Ecto neural progenitor cell (in vitro differentiated cells): ENCODE measurements at regions not wholly inside any gene's neighbourhood (a gene's known extent, or its start where the extent isn't known, plus 50 kb on each side); places are given as distances from the start of the nearest gene placed in this dataset.
"Not testable (repeated sequence)": the region's sequence is repeated elsewhere in the genome, so short reads cannot be mapped to it uniquely, and the experiment has no call there.

Experiments
- DNase-seq: peaks from one replicate; pipeline ENCODE4 v3.0.0-alpha.2; 2018; ENCODE audit warnings: low spot score

GRCh38 chr6:119874381-119874780, 524.8 kb upstream of the MAN1A1 start:
- DNase-seq = no peak

- DNase-seq = no peak
These were observed 523.5 kb upstream of the MAN1A1 start for GRCh38 chr6:119873107-119873506.

GRCh38 chr6:119871520-119871919, 522.0 kb upstream of the MAN1A1 start:
- DNase-seq = no peak

DNA sequence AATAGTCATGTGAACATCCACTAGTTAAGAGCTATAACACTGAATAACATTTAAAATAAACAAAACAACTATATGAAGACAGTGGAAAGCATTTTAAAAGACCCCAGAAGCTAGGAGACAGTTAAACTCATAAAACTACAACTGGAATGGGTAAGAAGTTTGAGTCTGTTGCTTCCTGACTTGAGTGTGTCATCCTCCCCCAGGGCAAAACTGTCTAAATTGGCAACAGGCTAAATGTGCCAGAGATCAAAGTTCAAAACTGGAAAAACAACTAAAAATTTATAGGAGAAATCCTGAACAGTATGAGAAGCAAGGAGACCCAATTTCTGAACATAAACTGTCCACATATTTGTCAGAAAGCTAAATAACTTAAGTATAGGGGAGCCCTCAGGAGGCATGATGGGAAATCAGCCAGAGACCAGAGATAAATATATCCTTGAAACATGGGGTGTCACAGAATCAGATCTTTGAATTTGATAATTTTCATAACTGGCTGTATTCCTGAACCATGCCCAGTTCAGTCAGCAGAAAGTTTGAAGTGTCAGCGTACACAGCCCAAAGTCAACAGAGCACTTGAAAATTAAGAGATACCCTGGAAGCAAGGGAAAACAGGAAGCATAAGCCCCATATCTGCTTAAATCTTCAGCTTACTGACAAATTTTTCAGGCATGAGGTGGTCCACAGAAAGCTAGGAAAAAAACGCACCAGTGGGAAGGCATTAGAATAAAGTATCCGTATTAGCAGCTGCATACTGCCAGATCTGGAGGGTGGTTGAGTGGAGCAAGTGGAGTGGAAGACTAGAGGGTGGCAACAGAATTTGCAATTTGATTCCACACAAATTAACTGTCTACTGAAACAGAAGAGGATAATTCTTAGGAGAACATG, 516.1 kb upstream of the MAN1A1 start:
- DNase-seq = no peak

DNA sequence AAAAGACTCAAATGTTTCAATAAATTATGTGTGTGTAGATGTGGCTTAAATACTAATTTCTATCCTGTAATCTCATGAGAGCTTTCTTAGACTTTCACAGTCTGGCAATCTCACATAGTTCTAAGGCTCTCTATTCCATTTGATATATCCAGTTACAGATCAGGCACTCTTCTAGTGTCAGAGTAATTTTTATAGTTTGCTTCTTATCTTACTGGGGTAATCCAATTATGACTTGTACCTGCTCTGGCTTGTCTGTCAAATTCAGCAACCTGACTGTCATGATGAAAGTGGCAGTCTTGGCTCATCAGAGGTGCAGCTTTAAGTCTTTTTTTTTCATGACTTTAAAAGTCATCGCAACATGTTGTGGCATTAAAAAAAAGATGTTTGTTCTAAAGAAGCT, 513.2 kb upstream of the MAN1A1 start:
- no peak for DNase-seq

DNA sequence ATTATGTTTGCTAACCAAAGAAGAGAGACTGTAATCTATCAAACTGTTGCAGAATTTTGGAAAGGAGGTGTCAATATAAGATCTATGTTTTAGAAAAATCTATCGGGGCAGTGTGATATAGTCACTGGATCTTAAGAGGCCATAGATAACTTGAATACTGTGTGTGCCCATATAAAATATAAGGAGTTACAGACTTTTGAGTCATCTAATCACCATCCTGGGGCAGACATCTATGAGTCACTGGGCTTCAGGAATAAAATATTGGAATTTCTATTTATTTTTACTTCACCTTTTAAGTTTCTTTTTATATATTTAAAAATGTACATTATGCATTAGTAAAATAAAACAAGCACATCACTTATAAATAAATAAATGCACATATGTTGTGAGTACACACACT, 509.3 kb upstream of the MAN1A1 start:
- DNase-seq = no peak

GRCh38 chr6:119856136-119856535, 506.6 kb upstream of the MAN1A1 start:
- DNase-seq = no peak

DNA sequence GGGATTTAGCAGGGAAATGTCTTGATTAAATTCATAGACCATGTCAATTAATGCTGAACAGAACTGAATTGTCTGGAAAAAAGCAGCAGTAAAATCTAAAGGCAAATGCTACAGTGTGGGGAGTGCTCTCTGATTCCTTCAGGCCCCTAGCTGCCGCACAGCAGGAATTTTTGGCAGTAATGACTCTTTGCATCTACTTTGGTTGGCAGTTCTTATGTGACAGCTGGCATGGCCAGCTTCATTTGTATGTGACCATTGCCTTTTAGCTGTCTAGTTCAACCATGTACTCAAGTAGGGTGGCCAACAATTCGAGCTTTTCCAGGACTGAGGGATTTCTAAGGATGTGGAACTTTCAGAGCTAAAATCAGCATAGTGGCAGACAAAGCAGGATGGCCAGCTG, 499.1 kb upstream of the MAN1A1 start:
- no peak for DNase-seq

- no peak for DNase-seq
These were observed 495.6 kb upstream of the MAN1A1 start for GRCh38 chr6:119845161-119845560.

- DNase-seq = no peak
These were observed 494.8 kb upstream of the MAN1A1 start for GRCh38 chr6:119844387-119844786.

DNA sequence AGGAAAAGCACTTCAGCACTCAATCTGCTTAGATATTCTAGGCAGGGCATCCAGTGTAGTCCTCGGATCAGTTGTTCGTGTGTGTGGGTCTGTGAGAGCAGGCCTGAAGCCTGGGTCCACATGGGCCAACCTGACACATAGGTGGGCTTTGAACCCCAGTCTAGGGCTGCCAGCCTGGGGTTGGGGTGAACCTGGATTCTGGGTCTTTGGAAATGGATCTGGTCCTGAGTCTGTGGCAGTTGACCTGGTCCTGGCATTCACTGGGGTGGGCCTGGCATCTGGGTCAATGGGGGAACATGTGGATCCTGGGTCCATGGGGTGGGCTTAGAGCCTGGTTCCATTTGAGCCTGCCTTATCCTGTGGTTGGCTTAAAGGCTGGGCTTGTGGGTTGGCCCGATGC, 492.6 kb upstream of the MAN1A1 start:
- DNase-seq = no peak

DNA sequence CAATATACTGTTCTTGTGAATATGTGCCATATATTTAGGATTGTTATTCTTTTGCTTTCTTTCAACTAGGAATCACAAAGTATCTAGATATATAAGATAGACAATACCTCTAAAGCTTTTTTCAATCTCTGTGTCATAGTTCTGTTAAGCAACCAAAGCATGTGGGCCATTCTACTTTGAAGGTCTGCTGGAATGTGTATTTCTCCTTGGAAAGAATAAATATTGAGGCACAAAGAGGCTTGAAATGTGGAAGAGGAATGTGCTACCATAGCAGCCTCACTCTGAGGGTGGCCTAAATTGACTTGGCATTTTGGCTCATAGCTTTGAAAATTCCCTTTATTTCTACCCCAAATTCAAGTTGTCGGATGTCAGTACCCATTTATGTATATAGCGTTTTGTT, 488.5 kb upstream of the MAN1A1 start:
- no peak for DNase-seq

GRCh38 chr6:119834418-119834817, 484.9 kb upstream of the MAN1A1 start:
- no peak for DNase-seq

DNA sequence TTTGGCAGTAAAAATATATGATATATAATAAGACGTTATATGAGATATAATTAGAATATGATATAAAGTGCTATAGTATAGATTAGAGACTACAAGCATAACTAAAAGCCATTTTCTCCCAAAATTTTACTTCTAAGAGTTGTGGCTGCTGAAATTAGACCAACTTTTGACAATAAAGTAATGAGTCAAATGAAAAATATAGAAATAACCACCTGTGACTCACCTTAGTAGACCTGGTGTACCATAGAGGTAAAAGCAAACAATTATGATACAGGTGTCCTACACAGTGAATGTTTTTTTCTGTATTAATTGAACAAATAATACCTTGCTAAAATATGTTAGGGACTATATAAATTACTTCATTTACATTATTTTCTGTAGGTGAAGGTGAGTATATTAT, 482.9 kb upstream of the MAN1A1 start:
- DNase-seq = no peak

DNA sequence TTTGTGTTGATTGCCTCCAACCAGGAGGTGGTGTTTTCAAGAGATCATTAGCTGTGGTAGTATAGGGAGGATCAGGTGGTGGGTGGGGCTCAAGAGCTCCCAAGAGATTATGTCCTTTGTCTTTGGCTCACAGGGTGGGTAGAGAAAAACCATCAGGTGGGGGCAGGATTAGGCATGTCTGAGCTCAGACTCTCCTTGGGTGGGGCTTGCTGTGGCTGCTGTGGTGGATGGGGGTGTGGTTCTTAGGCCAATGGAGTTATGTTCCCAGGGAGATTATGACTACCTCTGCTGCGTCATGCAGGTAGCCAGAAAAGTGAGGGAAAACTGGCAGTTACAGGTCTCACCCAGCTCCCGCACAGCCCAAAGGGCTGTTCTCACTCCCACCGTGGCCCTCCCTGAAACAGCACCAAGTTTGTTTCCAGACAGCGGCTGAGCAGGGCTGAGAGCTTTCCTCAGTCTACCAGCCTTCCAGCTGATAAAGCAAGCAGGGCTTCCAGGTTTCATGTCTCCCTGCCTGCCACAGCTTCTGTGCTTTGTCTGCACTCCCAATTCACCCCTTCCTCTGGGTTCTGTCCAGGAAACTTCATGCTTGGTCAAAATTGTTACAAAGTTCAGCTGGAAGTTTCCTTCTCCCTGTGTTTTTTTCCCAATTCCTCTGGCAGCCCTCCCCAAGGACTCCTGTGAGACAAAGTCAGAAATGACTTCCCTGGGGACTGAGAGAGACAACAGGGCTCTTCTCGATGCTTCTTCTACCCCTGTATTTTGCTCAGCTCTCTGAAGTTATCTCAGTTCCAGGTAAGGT, 481.1 kb upstream of the MAN1A1 start:
- DNase-seq = no peak

GRCh38 chr6:119830069-119830468, 480.5 kb upstream of the MAN1A1 start:
- no peak for DNase-seq

DNA sequence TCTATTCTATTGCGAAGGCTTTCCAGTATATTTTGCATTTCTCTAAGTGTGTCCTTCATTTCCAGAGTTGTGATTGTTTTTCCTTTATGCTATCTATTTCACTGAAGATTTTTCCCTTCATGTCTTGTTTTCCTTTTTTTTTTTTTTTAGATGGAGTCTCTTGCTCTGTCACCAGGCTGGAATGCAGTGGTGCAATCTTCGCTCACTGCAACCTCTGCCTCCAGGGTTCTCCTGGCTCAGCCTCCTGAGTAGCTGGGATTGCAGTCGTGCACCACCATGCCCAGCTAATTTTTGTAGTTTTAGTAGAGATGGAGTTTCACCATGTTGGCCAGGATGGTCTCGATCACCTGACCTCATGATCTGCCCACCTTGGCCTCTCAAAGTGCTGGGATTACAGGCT, 479.9 kb upstream of the MAN1A1 start:
- not testable (repeated sequence) for DNase-seq

- DNase-seq = no peak
These were observed 479.4 kb upstream of the MAN1A1 start for GRCh38 chr6:119829006-119829405.

GRCh38 chr6:119821380-119821779, 471.8 kb upstream of the MAN1A1 start:
- DNase-seq = no peak

- no peak for DNase-seq
These were observed 469.3 kb upstream of the MAN1A1 start for GRCh38 chr6:119818876-119819275.

DNA sequence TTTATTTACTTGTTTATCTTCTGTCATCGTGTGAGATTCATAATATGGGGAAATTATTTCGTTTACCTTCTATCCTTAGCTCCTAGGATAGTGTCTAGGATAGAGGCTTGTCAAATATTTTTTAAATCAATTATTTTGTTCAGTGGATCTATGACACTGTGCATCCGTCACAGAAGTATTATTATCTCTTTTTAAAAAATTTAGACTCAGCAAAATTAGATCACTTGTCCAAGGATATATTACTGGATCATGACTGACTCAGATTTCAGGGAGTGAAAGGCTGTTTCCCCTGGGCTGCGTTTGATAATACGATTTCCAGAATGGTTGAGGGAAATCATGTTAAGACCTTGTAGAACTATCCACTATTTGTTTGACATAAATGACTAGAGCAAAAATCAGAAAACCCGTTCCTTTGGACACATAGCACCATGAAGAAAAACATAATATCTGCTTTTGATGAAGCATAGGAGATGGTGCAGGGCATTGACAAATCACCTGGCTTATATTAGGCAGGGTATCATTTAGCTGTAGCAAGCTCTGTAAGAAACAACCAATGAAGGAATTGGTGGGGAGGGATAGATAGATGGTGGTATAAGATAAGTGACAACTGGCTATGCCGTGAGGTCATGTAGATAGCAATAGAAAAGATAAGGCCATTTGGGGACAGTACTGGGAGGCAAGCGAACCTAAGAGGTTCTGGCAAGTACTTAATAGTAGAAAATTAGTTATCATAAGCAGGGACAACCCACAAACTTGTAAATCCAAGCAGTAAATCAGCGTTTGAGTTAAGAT, 465.2 kb upstream of the MAN1A1 start:
- DNase-seq = no peak

DNA sequence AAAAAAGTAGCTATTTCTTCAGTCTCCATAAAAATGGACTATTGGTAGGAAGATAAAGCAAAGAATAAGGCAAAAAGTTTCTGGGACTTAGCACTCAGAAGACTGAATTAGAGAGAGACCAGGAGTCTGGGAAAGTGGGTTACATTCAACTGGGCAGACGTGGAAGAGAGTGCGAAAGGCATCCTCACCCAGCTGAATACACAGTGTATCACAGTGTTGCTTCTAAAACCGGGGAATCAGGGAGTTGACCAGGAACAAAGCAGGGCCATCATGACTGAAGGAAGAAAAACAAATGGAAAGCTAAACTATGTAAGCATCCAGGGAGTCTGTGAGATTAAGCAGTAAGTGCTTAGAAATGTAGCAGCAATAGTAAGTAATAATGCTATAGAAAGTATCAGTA, 452.9 kb upstream of the MAN1A1 start:
- no peak for DNase-seq

DNA sequence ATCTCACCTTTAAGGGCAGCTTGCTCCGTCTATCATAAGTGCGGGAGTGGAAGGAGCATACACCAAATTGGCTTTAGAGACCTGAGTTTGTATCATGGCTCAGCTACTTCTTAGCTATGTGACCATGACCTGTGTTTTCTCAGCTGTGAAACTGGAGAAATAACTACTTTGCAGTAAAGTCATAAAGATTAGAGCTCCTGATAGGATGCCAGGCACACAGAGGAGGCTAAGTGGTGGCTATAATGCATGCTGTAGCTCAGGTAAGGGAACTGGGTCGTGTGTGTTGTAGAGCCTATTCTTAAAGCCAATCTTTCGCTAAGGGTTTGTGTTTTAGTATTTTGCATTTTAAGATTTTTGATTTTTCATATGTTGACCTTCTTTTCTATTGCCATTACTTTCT, 451.5 kb upstream of the MAN1A1 start:
- no peak for DNase-seq
